Suprapubic skin (tissue), 4 donors: ENCODE measurements at regions not wholly inside any gene's neighbourhood (a gene's known extent, or its start where the extent isn't known, plus 50 kb on each side); places are given as distances from the start of the nearest gene placed in this dataset.

ENCODE experiments used
- CTCF ChIP-seq, 2 donors: fragments of 200-600 bp in 1 of 2; fragments of 450-650 bp in 1 of 2; sonication (generic) in 1 of 2; IDR thresholded peaks; one replicate each; pipeline ENCODE4 v1.5.1; 2016 to 2019; ENCODE audit warnings: antibody characterized with exemption in 2 of 2, mild to moderate bottlenecking in 1 of 2, moderate library complexity in 1 of 2
- POLR2A ChIP-seq, 2 donors: fragments of 450-650 bp; IDR thresholded peaks; one replicate each; pipeline ENCODE4 v1.6.1; 2017; ENCODE audit warnings: antibody characterized with exemption in 2 of 2, mild to moderate bottlenecking in 2 of 2, moderate library complexity in 2 of 2
- POLR2AphosphoS5 ChIP-seq, 3 donors: sonication (generic); formaldehyde crosslinking; IDR thresholded peaks; one replicate each; pipeline ENCODE4 v1.6.1; 2017; ENCODE audit warnings: antibody characterized with exemption in 3 of 3

GRCh38 chr3:66620296-66620695, 119.5 kb upstream of the LRIG1 start:
- TF ChIP-seq POLR2A (IDR thresholded peaks at IDR 0.05) (no peak), CTCF (IDR thresholded peaks at IDR 0.05) (no peak), POLR2AphosphoS5 (IDR thresholded peaks at IDR 0.05) (no peak)
